ENCODE measurements at regions not wholly inside any gene's neighbourhood (a gene's known extent, or its start where the extent isn't known, plus 50 kb on each side); places are given as distances from the start of the nearest gene placed in this dataset.

DNA sequence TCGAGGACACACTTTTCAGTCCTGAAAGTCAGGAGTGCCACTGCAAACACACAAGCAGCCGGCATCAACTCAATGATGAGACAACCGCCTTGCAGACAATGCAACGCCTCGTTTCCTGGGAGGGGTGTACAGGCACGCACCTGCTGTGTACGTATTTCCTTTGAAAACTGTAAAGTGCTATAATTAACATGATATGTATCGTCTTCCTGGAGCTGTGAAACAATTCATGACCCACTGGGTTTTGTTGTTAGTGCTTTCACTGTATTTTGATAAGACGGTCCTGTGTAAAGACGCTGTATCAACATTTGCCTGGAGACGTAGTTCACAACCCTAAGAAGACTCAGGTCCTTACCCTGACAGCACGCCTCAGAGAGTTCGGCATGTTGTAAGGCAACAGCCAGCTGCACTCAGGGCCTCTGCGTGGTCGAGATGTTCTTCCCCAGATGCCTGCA is 105.7 kb upstream of the ANO1 start:
- DNase-seq (ENCODE audit: low spot score) = no peak

DNA sequence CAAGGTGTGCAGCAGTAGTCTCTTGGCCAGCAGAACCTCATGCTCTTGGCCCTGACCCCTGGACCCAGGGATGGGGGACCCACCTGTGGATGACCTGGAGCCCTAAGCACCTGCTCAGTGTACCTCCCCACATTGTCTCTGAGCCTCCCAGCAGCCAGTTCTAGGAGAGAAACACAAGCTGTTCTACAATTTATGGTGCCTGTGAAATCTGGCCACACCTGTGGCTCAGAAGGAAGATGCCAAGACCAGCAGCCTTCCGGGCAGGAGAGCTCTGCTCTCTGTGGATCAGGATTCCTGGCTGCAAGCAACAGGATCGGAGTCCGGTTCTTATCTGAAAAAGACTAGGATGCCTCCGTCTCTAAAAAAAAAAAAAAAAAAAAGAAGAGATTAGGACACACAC is 103.6 kb upstream of the ANO1 start:
- no peak for DNase-seq (ENCODE audit: low spot score)

DNA sequence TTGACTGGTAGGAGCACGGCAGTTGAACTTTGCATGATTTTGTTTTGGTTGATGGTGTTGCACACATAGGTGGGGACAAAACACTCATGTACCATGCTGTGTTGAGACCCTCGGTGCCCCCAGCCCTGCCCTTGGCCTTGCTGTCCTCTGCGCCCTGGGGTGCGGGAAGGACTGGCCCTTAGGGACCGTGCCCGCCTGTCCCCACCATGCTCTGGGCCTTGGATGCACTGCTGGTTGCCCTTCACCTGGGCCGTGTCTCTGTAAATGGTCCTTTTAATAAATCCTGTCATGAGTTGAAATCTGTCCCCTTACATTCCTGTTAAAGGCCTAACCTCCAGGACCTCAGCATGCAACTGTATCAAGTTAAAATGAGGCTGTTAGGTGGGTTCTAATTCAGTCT is 102.3 kb upstream of the ANO1 start:
- no peak for DNase-seq (ENCODE audit: low spot score)

DNA sequence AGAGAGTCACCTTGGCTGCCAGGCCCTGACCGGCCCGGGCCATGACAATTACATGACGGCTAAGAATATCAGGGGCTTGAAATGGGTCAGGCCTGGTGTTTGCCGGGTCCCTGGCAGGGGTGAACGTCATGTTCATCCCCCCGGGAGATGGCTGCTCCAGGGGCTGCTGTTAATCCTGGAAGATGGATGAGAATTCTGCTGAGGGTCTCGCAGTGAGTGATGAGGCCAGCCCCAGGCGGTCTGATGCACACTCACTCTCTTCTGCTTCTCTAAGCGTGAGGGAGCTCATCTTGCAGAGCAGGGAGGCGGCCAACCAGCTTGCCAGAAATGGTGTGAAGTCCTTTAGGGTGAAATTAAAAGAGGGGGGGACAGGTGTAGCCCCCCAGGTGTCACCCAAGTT is 101.3 kb upstream of the ANO1 start:
- DNase-seq (ENCODE audit: low spot score) = no peak

DNA sequence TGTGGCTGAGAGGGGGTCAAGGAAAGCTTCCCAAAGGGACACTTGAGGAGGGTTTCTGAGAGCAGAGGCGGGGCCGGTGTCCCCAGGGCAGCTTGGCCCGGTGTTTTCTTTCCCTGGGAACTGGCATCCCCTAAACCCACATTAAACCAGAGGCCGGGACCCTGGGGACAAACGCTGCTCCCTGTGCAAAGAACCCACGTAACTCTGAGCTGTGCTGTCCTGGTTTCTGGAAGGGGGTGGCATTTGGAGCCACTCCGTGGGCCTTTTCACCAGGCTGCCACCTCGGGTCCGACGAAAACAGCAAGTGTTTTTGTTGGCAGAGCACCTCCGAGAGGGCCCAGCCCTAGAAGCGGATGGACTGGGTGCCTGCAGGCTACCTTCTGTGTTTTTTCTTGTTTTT is 100.2 kb upstream of the ANO1 start:
- no peak for DNase-seq (ENCODE audit: low spot score)

DNA sequence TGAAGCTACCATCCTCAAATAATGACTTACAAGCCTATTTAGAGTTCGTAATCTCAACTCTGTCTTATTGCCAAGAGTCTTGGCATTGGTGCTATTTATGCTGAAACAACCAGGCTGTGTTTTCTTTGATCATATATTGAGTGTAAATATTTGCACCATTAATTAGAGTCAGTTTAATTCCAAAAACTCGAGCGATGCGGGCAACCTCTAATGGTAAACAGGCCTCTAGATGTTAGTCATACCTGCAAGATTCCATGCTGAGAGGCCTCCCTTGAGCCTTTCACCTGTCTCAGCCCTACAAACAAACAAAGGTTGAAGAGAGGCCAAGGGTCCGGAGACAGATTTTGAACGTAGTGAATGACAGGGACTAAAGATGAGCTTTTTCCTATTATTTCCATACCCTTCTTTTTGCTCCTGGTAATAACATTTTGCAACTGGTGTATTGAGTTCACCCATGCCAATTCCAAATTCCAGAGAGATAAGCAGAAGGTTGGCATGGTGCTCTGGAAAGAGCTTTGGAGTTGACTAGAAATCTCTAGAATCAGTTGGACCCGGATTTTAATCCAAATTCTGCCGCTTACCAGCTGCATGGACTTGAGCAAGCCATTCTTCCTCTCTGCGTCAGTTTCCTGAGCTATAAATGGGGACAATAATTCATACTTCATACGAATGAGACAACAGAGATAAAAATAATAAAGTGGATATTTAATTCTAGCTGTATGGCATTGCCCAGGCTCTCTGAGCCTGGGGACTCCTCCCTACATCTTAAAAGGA is 99.1 kb upstream of the ANO1 start:
- no peak for DNase-seq (ENCODE audit: low spot score)

DNA sequence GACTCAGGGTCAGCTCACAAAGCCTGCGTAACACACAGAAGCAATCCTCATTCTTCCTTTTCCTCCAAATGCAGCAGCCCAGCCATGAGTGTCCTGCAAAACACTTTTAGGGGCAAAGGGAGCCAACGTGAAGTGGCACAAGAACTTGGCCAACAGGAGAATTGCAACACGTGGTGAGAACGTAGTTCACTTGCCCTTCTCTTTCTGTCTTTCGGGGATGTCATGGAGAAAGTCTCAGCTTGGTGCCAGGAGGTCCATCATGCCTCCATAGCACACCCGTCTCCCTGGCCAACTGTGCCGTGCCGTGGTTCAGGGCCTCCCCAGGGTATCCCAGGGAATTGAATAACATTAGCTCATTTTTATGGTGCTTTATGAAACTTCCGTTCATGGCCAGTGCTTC is 98.5 kb upstream of the ANO1 start:
- DNase-seq (ENCODE audit: low spot score) = no peak

DNA sequence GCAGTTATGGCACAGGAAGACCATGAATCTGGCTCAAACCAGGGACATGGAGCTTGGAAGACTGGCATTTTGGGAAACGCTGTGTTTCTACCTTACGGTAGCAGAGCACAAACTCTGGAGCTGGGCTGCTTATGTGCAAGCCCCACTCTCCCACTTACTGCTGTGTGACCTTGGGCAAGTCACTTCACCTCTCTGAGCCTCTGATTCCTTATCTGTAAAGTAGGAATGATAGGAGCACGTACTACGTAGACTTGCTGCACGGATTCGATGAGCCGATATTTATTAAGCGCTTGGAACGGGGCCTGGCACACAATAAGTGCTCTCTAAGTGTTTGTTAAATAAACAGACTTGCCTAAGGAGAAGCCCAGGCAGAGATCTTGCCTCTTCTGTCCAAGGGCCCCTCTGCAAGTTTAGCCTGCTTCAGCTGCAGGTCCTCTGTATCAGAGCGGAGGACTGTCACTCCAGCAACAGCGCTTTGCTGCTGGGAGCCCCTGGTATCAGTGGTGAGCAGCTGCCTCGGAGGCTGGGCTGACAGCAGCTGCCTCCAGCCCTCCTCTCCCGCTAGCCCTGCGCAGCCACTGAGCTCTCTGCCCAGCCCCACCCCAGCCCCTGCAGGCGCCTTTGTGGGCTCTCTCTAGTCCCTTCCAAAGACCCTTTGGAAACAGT is 96.9 kb upstream of the ANO1 start:
- DNase-seq (ENCODE audit: low spot score) = no peak

DNA sequence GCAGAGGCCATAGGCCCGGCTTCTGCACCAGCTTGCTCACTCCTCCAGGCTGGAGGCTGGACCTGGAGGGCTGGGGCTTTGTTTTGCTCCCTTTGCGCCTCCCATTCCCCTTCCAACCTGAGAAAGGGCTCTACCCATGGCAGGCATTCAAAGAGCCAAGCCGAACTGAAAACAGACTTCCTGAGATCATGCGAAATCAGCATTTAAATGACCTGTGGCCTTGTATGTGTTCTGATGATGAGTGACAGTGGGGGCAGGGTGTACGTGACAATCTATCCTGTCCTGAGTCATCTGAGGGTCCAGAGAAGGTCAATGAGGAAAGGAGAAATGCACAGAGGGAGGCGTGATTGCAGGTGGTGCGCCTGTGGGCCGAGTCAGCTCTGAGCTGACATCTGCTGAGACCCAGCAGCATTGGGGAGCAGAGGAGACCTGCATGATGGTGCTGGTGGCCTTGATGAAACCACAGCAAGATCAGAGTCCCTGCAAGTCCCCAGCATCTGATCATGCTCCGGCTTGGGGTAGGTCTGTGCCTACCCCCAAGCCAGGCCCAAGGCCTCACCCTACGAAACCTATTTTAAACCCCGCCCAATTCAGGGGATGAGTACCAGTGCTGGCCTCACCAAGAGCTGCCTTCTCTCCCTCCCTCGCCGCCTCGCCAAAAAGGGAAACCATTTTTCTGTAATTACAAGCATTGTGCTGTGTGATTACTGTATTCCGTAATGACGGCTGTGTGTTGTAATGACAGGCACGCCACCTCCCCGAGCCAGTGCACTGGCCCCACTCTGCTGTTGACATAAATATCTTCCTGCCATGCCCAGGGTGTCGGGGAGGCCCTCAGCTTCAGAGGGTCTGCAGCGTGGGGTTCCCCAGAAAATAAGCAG is 95.2 kb upstream of the ANO1 start:
- no peak for DNase-seq (ENCODE audit: low spot score)

DNA sequence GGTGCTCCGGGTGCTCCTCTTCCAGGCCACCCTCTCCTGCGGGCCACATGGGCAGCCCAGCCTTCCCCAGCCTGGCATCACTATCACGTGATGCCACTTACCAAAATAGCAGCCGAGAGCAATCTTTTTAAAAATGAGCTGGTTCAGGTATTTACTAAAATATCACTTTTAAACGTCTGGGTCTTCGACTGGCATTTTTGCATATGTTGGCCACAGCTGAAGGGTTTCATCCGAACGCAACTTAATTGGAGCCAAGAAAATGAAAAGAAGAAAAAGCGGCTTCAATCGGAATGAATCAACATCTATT is 94.6 kb upstream of the ANO1 start:
- no peak for DNase-seq (ENCODE audit: low spot score)

DNA sequence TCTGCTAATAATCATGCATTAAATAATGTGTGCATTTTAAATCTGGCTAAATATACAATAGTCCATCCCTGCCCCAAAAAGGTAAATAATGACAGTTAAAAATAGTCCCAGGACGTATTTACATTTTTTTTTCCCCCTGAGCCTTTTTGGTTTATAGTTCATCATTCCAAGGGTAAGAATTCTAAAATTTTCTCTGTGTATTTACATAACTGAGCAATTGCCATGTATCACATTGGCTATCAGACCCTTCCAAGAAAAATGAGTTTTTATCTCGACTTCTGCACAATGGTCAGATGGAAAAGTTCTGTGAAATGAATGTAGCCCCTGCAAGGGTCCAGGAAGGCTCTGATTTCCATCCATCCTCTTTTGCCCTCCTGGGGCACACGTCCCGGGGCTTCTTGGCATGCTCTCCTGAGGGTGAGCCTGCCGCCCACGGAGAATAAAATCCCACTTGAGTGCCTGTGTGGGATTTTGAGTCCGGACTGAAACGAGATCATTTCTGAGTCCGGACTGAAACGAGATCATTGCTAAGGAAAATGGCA is 94.1 kb upstream of the ANO1 start:
- no peak for DNase-seq (ENCODE audit: low spot score)

DNA sequence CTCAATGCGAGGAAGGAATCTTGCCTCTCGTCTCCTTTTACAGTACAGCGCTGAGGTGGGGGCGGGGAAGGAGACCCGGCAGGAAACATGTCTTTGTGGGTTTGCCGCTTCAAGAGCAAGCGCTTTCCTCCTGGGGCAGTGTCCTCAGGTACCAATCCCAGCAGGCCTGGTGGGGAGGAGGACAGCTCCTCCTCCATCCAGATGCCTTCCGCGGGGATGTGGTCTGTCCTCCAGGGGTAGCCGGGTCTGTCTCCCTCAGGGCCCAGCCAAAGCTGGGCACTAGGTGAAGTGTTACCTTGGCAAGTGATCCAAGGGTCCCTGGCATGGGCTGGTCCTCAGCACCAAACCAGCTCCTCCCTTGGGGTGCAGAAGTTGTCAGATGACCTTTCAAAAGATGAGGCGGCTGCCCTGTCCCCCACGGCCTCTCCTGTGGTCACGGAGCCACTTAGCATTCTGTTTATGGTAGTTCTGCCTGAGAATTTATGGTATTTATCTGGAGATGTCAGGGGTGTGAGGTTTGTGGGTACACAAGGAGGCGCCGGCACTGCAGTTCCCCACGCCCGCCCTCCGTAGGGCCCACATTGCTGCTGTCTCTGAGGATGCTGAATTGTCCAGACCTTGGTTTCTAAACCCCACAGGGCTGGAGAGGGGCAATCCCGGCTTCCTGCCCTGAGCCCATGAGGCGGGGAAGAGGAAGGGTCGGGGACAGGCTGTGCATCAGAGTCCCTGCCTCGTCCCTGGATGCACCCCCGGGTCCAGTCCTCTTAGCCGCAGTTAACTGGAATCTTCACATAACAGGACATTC is 93.5 kb upstream of the ANO1 start:
- DNase-seq (ENCODE audit: low spot score) = no peak

DNA sequence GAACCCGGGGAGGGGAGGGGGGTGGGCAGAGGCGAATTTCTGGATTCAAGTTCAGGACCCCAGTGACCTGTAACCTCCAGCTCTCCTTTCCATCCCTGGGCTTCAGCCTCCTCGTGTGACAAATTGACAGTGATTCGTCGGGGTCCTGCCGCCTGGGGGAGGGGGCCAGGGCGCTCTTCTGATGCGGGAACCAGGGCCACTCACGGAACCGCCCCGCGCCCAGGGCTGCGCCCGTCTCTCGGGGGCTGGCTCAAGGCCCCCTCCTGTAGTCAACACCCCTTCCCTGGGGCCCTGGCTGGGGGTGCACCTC is 92.8 kb upstream of the ANO1 start:
- no peak for DNase-seq (ENCODE audit: low spot score)

DNA sequence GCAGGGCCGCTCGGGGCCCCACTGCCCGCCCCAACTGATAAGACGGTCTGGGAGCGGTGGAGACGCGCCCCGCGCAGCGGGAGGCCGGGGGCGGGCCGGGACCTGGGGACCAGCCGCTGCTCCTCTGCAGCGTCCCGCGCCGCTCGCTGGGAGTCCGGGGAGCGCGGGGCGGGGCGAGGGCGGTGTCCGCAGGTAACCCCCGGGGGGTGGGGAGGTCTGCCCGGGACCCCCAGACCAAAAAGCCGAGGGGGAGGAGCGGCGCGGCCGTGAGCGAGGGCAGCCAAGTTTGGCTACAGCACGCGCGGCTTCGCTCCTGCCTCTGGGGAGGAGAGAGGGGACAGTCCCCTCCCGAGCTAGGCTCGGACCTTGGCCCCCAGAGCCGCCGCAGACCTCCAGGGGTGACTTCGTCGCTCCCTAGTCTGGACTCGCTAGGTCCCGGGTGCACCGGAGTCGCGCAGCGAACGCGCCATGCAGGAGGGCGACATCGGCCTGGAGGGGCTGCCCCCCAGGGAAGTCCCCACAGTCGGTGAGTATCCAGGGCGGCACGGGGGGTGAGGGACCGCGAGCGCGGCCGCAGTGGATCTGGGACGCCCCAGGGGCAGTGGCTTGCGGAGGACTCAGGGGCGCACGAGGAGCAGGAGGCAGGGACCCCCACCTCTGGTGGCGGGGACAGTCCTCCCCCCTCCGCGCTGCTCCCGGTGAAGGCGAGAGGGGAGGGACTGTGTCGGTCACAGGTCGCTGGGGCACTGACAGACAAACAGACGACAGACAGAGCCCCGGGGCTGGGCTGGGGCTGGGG is 92.3 kb upstream of the ANO1 start:
- DNase-seq (ENCODE audit: low spot score) = no peak

DNA sequence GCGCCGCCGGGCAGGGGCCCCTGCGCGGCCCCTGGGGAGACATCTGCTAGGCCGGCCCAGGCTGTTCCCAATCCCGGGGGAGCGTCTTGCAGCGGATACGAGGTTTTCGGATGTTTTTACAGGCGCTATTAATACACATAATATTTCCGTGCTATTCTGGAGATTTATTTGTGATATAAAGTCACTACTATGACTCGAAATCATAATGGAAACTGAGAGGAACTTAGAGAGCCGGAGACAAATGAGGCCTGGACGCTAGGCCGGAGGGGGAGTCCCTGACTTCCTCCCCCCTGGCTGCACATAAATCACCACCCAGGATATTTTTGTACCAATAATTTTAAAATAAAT is 91.7 kb upstream of the ANO1 start:
- DNase-seq (ENCODE audit: low spot score) = no peak

DNA sequence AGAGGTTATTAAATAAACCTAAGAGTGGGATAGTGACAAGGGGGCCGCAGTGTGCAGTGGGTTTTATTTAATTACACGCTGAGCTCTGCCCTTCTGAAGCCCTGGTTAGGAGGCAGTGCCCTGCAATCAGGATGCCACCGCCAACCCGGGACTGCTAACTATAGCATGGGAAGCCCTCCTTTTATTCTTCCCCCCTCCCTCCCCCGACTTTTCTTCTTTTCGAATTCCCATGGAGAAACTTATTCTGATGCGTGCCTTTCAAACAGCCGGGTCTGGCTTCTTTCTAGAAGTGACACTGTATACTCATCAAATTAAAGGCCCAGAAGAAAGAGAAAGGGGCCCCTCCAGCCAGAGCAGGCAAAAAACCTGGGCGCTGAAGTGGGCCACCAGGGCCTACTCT is 91.3 kb upstream of the ANO1 start:
- no peak for DNase-seq (ENCODE audit: low spot score)

DNA sequence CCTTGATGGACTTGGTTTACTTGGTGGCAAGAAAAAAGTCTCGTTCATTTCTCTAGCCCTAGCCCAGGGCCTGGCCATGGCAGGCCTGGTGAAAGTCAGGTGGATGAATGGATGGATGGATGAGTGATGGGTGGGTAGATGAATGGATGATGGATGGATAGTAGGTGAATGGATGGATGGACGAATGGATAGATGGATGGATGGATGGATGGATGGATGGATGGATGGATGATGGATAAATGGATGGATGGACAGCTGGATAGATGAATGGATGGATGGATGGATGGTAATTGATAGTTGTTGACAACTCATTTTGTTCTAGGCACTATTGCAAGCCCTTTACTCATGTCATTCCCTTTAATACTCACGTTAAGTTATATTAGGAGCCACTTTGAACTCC is 86.1 kb upstream of the ANO1 start:
- no peak for DNase-seq (ENCODE audit: low spot score)

DNA sequence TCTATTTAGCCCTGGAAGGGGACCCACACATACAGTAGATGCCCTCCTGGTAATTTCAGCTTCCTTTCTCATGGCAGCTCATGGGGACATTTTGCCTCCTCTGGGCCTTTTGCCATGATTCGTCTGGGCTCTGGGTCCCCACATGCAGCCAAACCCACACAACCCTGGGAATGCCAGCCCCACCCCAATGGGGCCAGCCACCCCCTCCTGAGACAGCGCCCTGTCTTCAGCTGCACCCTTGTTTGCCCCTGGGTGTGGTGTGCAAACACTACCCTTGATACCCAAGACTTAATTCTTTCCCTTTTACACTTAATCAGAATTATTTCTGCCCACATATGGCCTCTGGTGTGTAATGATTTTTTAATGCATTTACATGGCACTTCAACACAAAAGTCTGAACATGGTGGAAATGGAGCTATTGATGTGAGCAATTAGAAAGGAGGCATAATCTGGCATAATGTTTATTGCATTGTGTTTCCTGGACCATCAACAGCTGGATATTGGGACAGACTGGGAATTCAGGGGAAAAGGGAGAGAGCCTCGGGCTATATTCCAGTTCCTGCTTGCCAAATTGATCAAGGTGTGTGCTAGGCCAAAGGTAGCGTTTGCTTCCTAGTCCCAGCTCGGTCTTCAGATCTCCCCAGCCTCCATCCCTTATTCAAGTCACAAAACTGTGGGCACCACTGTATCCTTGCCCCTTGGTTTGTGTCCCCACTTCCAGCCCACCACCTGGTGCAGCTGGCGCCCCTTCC is 85.0 kb upstream of the ANO1 start:
- DNase-seq (ENCODE audit: low spot score) = no peak

DNA sequence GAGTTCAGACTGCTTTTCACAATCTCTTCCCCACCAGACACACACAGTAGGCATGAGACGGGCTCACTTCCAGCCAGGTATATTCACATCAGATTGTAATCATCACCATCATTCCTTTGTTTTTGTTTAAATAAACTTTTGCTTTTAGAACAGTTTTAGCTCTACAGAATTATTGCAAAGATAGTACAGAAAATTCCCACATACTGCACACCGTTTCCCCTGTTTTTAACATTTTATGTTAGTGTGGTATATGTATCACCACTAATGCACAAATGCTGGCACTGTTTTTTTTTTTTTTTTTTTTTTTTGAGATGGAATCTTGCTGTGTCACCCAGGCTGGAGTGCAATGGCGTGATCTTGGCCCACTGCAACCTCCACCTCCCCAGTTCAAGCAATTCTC is 83.3 kb upstream of the ANO1 start:
- no peak for DNase-seq (ENCODE audit: low spot score)

DNA sequence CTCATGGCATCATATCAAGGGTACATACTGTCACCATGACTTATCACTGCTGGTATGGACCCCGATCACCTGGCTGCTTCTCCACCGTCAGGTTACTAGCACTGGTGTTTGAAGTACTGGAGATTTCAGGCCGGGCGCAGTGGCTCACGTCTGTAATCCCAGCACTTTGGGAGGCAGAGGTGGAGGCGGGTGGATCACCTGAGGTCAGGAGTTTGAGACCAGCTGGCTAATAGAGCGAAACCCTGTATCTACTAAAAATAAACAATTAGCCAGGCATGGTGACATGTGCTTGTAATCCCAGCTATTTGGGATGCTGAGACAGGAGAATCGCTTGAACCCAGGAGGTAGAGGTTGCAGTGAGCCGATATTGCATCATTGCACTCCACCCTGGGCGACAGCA is 82.4 kb upstream of the ANO1 start:
- DNase-seq (ENCODE audit: low spot score) = no peak

DNA sequence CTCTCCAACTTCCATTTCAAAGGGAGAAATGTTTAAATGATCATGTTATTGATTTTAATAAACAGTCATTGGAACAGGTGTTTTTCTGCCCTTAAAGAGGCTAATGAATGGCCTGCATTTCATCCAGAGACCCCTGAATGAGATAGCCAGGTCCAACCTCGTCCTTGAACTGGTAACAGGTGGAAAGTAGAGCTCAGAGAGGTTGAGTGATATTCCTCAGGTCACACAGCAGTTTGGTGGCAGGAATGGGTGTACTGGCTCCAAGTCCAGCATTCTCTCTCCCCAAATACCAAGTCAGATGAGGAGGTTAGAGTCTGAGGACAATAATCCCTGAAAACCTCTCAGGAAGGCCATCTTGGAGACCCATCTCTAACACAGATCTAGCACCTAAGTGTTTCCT is 81.7 kb upstream of the ANO1 start:
- DNase-seq (ENCODE audit: low spot score) = no peak

All from putamen (tissue), 1 donor.